PC-9 (cell line): ENCODE measurements at regions not wholly inside any gene's neighbourhood (a gene's known extent, or its start where the extent isn't known, plus 50 kb on each side); places are given as distances from the start of the nearest gene placed in this dataset.

ENCODE experiments used
- EZH2 ChIP-seq: fragments of 200-600 bp; sonication (generic); IDR thresholded peaks from 2 replicates; pipeline ENCODE4 v1.8.0; 2017; ENCODE audit warnings: antibody characterized with exemption, low read depth
- TF ChIP-seq, protein P1 (sequence below): fragments of 200-600 bp; sonication (generic); conservative IDR thresholded peaks from 2 replicates; pipeline ENCODE4 v1.6.1; 2017; ENCODE audit warnings: mixed run types, antibody characterized with exemption, mild to moderate bottlenecking, moderate library complexity

DNA sequence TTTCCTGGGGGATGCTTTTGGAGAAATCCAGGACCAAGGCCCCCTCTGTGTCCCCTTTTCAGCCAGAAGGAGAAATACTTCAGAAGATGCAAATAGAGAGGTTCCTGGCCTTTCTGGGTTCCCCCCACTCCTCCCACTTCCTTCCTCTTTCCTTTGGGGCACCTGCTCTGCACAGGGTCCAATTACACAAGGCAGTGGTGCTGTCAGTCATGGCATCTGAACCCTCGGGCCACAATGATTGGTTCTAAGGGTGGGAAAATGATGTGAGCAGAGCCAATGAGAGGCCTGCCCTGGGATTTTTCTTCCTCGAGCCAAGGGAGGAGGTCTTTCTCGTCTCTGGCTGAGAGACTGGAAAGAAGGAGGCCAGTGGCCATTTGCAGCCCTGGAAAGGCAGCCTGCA lies 282.2 kb downstream of the NPHP4 start:
- TF ChIP-seq, protein P1, sequence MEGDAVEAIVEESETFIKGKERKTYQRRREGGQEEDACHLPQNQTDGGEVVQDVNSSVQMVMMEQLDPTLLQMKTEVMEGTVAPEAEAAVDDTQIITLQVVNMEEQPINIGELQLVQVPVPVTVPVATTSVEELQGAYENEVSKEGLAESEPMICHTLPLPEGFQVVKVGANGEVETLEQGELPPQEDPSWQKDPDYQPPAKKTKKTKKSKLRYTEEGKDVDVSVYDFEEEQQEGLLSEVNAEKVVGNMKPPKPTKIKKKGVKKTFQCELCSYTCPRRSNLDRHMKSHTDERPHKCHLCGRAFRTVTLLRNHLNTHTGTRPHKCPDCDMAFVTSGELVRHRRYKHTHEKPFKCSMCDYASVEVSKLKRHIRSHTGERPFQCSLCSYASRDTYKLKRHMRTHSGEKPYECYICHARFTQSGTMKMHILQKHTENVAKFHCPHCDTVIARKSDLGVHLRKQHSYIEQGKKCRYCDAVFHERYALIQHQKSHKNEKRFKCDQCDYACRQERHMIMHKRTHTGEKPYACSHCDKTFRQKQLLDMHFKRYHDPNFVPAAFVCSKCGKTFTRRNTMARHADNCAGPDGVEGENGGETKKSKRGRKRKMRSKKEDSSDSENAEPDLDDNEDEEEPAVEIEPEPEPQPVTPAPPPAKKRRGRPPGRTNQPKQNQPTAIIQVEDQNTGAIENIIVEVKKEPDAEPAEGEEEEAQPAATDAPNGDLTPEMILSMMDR = no peak
- no peak for TF ChIP-seq EZH2
